Activated naive CD8-positive, alpha-beta T cell treated with anti-CD3 and anti-CD28 coated beads, Interleukin-2, amount 10 ng/mL, durations not matched to agents 7 days and 5 days (primary cell): ENCODE measurements at regions not wholly inside any gene's neighbourhood (a gene's known extent, or its start where the extent isn't known, plus 50 kb on each side); places are given as distances from the start of the nearest gene placed in this dataset.
"Not testable (repeated sequence)": the region's sequence is repeated elsewhere in the genome, so short reads cannot be mapped to it uniquely, and the experiment has no call there.

Experiments used
- ATAC-seq: fragments of 150-1000 bp; cut with Tn5 transposase; one replicate; pipeline ENCODE4 v1.10.0; 2021; ENCODE audit warnings: low read depth, moderate library complexity
- POLR2A ChIA-PET: fragments of 350-600 bp; sonication (Branson Sonifier 250); formaldehyde crosslinking; loops from one replicate; lab custom pipeline; 2021; ENCODE audit warnings: antibody characterized with exemption; lab: Charles Lee
- DNase-seq: peaks from one replicate; pipeline ENCODE4 v3.0.0; 2021
- H3K27ac Mint-ChIP-seq: one replicate; pipeline ENCODE4 v1.8.0; 2022; ENCODE audit warnings: mild to moderate bottlenecking, mixed read lengths
- H3K27me3 Mint-ChIP-seq: one replicate; pipeline ENCODE4 v1.8.0; 2022; ENCODE audit warnings: mild to moderate bottlenecking, moderate library complexity, mixed read lengths
- H3K36me3 Mint-ChIP-seq: one replicate; pipeline ENCODE4 v1.8.0; 2021; ENCODE audit warnings: mild to moderate bottlenecking, mixed read lengths
- H3K4me1 Mint-ChIP-seq: one replicate; pipeline ENCODE4 v1.8.0; 2021; ENCODE audit warnings: mixed read lengths
- H3K4me3 Mint-ChIP-seq: one replicate; pipeline ENCODE4 v1.8.0; 2022; ENCODE audit warnings: mild to moderate bottlenecking, moderate library complexity, mixed read lengths
- H3K9me3 Mint-ChIP-seq: one replicate; pipeline ENCODE4 v1.8.0; 2021; ENCODE audit warnings: mixed read lengths

DNA sequence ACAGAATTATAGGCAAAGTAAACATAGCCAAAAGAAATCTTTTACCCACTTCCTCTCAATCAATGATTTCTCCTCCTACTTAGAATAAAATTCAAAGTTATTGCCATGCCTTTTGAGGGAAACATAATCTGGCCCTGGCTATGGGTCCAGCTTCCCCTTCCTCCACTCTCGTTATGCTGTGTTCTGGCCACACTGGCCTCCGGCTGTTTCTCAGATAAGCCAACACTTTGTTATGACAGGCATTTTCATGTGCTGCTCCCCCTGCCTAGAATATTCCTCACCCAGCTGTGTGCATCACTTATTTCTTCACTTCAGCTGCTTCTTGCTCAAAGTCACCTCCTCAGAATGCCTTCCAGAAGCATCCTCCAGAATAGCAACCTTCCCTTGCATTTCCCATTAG is 386.6 kb upstream of the AADAT start:
- Mint-ChIP-seq H3K36me3 (no peaks in the 10 kb centered on the region), H3K27ac (no peak overlapping the region), H3K9me3 (no peaks in the 10 kb centered on the region), H3K4me1 (no peaks in the 10 kb centered on the region), H3K4me3 (no peak overlapping the region), H3K27me3 (no peaks in the 10 kb centered on the region)
- no peak for DNase-seq
- ATAC-seq: no peak
- POLR2A ChIA-PET: no interaction called here

DNA sequence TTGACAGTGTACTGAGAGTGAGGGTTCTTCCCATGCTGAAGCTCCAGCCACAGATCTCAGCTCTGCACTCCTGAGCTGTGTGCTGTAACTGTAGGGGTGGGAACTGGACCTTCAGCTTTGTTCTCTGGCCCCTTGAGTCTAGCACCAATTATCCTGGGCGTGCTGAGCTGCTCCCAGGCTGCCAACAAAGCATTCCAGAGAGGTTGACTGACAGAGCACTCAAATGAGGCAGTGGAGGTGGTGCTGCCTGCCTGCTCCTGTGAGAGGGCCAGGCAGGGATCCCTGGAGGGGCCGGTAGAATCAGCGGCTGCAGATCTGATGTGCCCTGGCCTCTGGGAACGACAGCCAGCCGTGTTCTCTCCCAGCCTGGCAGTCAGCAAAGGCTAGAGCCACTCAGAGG is 375.7 kb upstream of the AADAT start:
- Mint-ChIP-seq H3K4me3 (no peak overlapping the region), H3K4me1 (no peaks in the 10 kb centered on the region), H3K36me3 (no peaks in the 10 kb centered on the region), H3K27me3 (no peaks in the 10 kb centered on the region), H3K9me3 (no peaks in the 10 kb centered on the region), H3K27ac (no peak overlapping the region)
- ATAC-seq: no peak
- no peak for DNase-seq
- POLR2A ChIA-PET: no interaction called here

DNA sequence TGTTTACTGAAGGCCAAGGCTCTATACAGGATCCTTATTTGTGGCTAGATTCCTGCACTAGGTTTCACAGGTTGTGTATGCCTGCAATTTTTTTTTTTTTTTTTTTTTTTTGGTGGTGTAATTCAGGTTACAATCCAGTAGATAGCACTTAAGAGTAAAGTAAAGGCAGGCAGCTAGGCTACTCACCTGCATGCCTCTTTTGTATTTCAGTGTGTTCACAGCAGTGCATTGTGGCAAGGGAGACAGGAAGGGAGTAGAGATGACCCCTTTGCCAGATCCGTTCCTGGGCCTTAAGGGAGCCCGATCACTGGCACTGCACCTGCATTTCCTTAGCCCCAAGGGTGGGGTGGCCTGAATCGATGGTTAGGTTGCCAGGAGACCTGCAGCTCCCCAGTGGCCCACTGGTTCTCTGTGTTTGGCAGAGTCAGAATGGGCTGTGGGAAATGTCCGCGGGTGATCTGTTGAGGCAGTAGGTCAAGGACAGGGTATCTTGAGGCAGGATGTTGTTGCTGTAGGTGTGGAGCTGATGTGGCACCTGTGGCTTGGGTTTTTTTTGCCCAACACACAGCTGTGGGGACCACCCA is 374.9 kb upstream of the AADAT start:
- Mint-ChIP-seq H3K27me3 (no peaks in the 10 kb centered on the region), H3K9me3 (no peaks in the 10 kb centered on the region), H3K4me1 (no peaks in the 10 kb centered on the region), H3K27ac (no peak overlapping the region), H3K4me3 (no peak overlapping the region), H3K36me3 (no peaks in the 10 kb centered on the region)
- no peak for DNase-seq
- ATAC-seq: no peak
- POLR2A ChIA-PET: no interaction called here

DNA sequence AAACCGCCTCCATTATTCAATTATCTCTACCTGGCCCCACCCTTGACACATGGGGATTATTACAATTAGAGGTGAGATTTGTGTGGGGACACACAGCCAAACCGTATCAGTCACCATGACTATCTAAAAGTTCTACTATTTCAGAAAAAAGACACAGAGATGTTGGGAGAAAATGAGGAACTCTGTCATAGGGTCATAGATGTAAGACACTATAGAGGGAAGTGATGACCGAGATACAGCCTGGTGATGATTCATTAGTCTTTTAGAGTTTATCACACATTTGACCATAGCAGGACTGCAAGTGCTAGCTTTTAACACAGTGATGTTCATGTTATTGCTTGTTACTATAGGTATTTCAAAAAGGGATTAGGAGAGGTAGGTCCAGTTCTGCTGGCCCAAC is 357.0 kb upstream of the AADAT start:
- H3K27ac Mint-ChIP-seq: no peak overlapping the region
- no peaks in the 10 kb centered on the region for H3K4me1 Mint-ChIP-seq
- no peaks in the 10 kb centered on the region for H3K27me3 Mint-ChIP-seq
- ATAC-seq (no peak), DNase-seq (no peak)
- H3K4me3 Mint-ChIP-seq: no peak overlapping the region
- POLR2A ChIA-PET: no interaction called here
- H3K9me3 Mint-ChIP-seq: peaks cover 2% of the 10 kb centered on the region
- no peaks in the 10 kb centered on the region for H3K36me3 Mint-ChIP-seq

DNA sequence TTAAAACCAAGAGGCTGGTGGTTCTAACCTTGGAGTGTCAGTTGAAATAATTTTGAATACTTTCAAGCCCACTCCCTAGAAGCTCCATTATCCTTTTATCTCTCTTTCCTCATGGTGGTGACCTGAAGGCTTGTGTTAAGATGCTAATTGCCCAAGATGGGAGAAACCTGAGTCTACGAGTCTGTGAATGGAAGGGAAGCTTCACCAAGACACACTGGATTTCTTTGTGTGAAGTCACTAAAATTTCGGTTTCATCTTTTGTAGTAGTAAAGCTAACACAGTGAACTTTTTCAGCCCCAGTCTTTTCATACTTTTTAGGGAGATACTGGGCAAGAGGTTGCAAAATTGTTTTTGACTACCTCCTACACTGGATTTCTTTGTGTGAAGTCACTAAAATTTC is 351.4 kb upstream of the AADAT start:
- H3K4me1 Mint-ChIP-seq, H3K27ac Mint-ChIP-seq, H3K9me3 Mint-ChIP-seq, H3K4me3 Mint-ChIP-seq, DNase-seq, H3K27me3 Mint-ChIP-seq, H3K36me3 Mint-ChIP-seq, ATAC-seq, POLR2A ChIA-PET: not testable (repeated sequence)

DNA sequence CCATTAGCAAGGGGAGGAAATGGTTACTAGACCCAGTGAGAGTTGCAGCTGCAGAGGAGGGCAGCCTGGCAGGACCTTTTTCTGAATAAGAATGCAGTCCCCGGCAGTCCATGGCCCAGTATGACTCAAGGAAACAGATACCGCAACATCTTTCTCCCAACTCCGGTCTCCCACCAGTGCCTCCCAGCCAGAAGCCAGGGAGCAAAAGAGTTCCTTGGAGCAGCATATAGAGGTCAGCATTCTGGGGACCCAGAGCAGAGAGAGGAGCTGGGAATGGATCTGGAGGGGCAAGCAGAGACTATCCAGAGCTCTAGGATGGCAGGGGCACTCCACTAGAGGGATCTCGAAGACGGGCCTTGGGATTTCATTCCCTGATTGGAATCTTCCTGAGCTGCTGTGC is 339.2 kb upstream of the AADAT start:
- Mint-ChIP-seq H3K4me3 (no peak overlapping the region), H3K9me3 (peaks cover 4% of the 10 kb centered on the region), H3K4me1 (no peaks in the 10 kb centered on the region), H3K27ac (no peak overlapping the region), H3K27me3 (no peaks in the 10 kb centered on the region), H3K36me3 (no peaks in the 10 kb centered on the region)
- DNase-seq (no peak), ATAC-seq (no peak)
- POLR2A ChIA-PET: no interaction called here

DNA sequence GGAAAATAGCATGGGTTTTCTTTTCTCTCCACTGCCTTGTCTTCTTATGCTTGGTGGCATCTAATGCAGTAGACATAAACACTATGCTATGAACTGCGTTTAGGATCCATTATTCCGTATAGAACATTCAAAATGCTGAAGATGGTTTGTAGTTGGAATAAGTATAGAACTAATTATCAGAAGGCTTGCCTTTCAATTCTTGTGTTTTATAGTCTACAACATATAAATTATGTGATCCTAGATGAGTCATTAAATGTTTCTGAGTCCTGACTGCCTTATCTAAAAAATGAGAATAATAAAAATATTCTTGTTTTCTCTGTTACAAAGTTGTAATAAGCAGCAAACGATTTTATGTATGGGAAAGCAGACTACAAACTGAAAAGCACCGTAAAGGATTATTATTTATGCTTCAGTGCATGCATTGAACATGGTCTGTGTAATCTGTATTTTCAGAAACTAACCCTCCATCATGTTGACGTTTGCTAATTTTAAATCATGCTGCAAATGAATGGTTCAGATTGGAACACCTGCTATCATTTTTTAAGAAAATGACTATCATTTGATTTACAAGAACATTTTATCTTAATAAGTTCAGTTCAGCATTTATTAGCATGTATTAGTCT is 335.9 kb upstream of the AADAT start:
- no peak overlapping the region for H3K4me3 Mint-ChIP-seq
- ATAC-seq (no peak), DNase-seq (no peak)
- no peaks in the 10 kb centered on the region for H3K36me3 Mint-ChIP-seq
- peaks cover 4% of the 10 kb centered on the region for H3K9me3 Mint-ChIP-seq
- H3K27me3 Mint-ChIP-seq: no peaks in the 10 kb centered on the region
- H3K4me1 Mint-ChIP-seq: no peaks in the 10 kb centered on the region
- no peak overlapping the region for H3K27ac Mint-ChIP-seq
- POLR2A ChIA-PET: no interaction called here

DNA sequence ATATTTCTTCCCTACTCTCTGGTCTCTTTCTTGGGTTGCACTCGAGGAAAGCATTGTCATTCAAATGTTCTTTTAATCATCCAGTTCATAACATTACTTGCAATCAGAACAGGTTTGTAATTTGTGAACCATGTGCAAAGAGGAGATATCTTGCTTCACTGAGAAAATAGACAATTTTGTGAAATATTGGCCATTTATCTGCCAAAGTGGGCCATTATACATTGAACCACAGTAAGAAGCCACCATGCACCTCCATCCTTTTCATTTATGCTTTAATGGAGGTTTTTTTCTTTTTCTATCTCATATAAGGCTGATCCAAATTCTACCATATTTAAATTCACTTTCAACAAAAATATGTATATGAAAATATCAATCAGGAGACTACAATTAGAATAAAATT is 335.3 kb upstream of the AADAT start:
- Mint-ChIP-seq H3K27ac (no peak overlapping the region), H3K27me3 (no peaks in the 10 kb centered on the region), H3K4me3 (no peak overlapping the region), H3K36me3 (no peaks in the 10 kb centered on the region), H3K9me3 (peaks cover 4% of the 10 kb centered on the region), H3K4me1 (no peaks in the 10 kb centered on the region)
- POLR2A ChIA-PET: no interaction called here
- ATAC-seq (no peak), DNase-seq (no peak)

DNA sequence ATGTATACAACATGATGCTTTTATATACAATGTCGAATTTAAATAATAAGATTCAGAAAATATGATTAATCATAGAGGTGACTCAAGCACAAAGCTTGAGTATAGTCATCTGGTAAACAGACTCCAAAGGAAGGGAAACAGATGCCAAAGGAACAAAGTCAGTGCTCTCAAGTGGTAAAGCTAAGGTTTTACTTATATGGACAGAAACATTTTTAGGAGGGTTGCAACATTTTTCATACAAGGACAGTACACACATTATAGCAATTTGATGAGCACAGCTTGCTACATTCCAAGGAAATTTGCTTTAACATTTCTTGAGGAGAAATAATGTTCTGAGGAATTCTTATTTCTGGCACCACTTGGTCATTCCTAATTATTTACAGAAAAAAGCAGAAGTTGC is 333.4 kb upstream of the AADAT start:
- H3K27me3 Mint-ChIP-seq: no peaks in the 10 kb centered on the region
- POLR2A ChIA-PET: no interaction called here
- no peaks in the 10 kb centered on the region for H3K36me3 Mint-ChIP-seq
- ATAC-seq (no peak), DNase-seq (no peak)
- H3K27ac Mint-ChIP-seq: no peak overlapping the region
- H3K4me1 Mint-ChIP-seq: no peaks in the 10 kb centered on the region
- H3K9me3 Mint-ChIP-seq: peaks cover 2% of the 10 kb centered on the region
- no peak overlapping the region for H3K4me3 Mint-ChIP-seq

DNA sequence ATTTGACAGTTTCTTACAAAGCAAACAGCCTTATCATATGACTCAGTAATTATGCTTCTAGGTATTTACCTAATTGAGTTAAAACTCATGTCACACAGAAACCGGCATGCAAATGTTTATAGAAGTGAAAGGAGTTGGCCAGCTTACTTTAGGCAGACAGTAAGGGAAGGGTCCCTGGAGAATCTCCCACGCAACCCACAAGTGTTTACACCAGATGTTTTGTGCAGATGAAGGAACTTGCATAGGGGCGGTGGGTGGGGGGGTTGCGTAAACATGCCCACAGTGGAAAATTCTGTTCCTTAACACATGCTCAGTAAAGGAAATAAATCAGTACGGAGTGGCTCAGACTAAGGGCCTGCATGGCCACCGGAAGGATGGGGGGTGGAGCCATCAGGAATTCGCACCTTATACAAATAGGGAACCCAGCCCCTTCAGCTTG is 330.5 kb upstream of the AADAT start:
- POLR2A ChIA-PET: no interaction called here
- DNase-seq: no peak

DNA sequence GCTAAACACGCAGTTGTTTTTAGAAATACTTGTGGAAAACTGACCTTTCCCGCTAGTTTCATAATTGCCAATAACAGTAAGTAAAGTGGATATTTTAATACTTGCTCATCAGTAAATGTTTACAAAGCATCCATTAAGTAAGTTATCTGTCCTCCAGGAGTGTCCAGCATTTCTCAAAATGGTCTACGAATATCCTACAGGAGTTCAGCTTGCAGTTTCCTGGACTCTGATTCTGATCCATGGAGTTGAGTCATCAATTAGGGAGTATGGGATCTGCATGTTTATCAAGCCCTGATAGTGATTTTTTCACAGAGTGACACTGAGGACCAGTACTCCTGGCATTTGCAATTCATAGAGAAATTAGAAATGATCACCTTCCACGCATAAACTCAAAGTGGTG is 325.2 kb upstream of the AADAT start:
- Mint-ChIP-seq H3K36me3 (no peaks in the 10 kb centered on the region), H3K9me3 (peaks cover 3% of the 10 kb centered on the region), H3K27ac (no peak overlapping the region), H3K4me3 (no peak overlapping the region), H3K27me3 (no peaks in the 10 kb centered on the region), H3K4me1 (no peaks in the 10 kb centered on the region)
- ATAC-seq (no peak), DNase-seq (no peak)
- POLR2A ChIA-PET: no interaction called here

More for the DNA sequence above, 330.5 kb upstream of the AADAT start:
- H3K4me1 Mint-ChIP-seq: no peaks in the 10 kb centered on the region
- H3K36me3 Mint-ChIP-seq: no peaks in the 10 kb centered on the region
- no peak overlapping the region for H3K4me3 Mint-ChIP-seq
- peaks cover 2% of the 10 kb centered on the region for H3K9me3 Mint-ChIP-seq
- ATAC-seq: no peak
- H3K27me3 Mint-ChIP-seq: no peaks in the 10 kb centered on the region
- no peak overlapping the region for H3K27ac Mint-ChIP-seq

DNA sequence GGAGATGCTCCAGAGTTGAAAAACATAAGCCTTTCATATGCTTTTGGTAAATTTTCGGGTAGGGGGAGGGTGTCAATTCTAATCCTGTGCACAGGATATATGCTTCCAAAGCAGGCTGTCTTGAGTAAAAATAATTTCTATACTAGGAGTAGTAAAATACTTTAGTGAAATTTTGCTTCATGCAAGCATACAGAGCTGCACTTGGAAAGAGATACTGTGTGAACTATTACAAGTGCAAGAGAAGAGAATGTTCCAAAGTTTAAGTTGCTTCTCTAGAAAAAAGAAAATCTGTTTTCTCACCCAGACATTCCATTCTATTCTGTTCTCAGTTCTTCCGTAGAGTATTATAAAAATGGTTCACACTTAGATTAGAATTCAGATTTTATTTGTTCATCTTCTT is 324.6 kb upstream of the AADAT start:
- Mint-ChIP-seq H3K27ac (no peak overlapping the region), H3K4me3 (no peak overlapping the region), H3K36me3 (no peaks in the 10 kb centered on the region), H3K9me3 (peaks cover 3% of the 10 kb centered on the region), H3K4me1 (no peaks in the 10 kb centered on the region), H3K27me3 (no peaks in the 10 kb centered on the region)
- POLR2A ChIA-PET: no interaction called here
- DNase-seq: no peak
- ATAC-seq: no peak

DNA sequence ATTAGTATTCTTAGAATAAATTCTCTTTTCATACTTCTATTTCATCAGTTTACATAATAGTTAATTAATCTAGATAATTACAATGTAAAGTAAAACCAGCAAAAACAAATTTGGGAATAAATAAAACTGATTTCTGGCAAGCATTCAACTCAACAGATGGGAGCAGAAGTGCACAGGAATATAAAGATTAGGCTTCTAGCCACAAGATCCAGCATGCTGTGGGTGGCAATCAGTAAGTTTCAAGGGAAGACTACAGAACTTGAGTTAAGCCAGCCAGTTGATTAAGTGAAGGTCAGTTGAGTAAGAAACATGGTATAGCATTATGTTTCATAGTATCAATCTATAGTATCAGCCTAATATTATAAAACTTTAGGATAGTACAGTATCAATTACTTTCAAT is 324.2 kb upstream of the AADAT start:
- POLR2A ChIA-PET: no interaction called here
- Mint-ChIP-seq H3K36me3 (no peaks in the 10 kb centered on the region), H3K4me1 (no peaks in the 10 kb centered on the region), H3K9me3 (peaks cover 3% of the 10 kb centered on the region), H3K27me3 (no peaks in the 10 kb centered on the region), H3K27ac (no peak overlapping the region), H3K4me3 (no peak overlapping the region)
- no peak for DNase-seq
- no peak for ATAC-seq

DNA sequence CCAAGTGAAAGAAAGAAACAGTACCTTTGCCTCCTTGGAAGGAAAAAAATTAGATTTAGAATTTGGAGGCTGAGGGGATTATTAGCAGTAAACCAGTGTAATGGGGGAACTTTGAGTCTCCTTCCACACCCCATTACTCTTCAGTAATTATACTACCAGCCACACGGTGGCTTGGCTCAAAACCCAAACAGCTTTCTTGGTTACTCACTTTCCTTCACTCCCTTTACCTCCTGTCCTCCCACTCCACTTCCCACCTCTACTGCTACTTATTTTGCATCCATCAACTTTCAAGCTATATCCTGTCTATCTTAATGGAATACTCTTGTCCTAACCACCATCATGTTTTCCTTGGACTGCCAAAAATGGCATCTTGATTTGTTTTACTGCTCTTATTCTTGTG is 310.6 kb upstream of the AADAT start:
- POLR2A ChIA-PET: no interaction called here
- Mint-ChIP-seq H3K9me3 (no peaks in the 10 kb centered on the region), H3K4me3 (no peak overlapping the region), H3K27ac (no peak overlapping the region), H3K27me3 (no peaks in the 10 kb centered on the region), H3K36me3 (no peaks in the 10 kb centered on the region), H3K4me1 (no peaks in the 10 kb centered on the region)
- ATAC-seq (no peak), DNase-seq (no peak)
